PC-9 (cell line): ENCODE measurements at regions not wholly inside any gene's neighbourhood (a gene's known extent, or its start where the extent isn't known, plus 50 kb on each side); places are given as distances from the start of the nearest gene placed in this dataset.

Experiments used
- BruUV-seq: library from RNA; stranded (reverse); fragments of 400-500 nt; replicated peaks from 2 replicates; lab custom pipeline; 2021; lab: Mats Ljungman, UMichigan
- CTCF ChIA-PET: fragments of 300-600 bp; sonication (Branson Sonifier 250); formaldehyde crosslinking; loops from one replicate; lab custom pipeline; 2022; ENCODE audit warnings: antibody characterized with exemption; lab: Charles Lee
- POLR2A ChIA-PET: fragments of 300-600 bp; sonication (Branson Sonifier 250); formaldehyde crosslinking; loops from one replicate; lab custom pipeline; 2022; ENCODE audit warnings: antibody characterized with exemption; ENCODE audit not compliant: unreplicated experiment; lab: Charles Lee
- DNase-seq, 2 experiments: peaks; one replicate each; pipeline versions ENCODE4 v3.0.0 to v3.0.0-alpha.2; 2015 to 2022; ENCODE audit warnings: mixed read lengths in 1 of 2
- H2AFZ ChIP-seq: fragments of 200-600 bp; sonication (generic); 2 replicates; pipeline ENCODE4 v1.8.1; 2017; ENCODE audit warnings: antibody characterized with exemption
- H3F3A ChIP-seq: fragments of 200-600 bp; sonication (generic); 2 replicates; pipeline ENCODE4 v1.8.1; 2017; ENCODE audit warnings: antibody characterized with exemption, mild to moderate bottlenecking, low read depth; ENCODE audit not compliant: insufficient read depth
- H3K27ac ChIP-seq: fragments of 200-600 bp; sonication (generic); 2 replicates; pipeline ENCODE4 v1.6.1; 2016; ENCODE audit warnings: mixed run types
- H3K27me3 ChIP-seq: fragments of 200-600 bp; sonication (generic); 2 replicates; pipeline ENCODE4 v1.6.1; 2016; ENCODE audit warnings: low read depth, mixed run types; ENCODE audit not compliant: insufficient read depth
- H3K36me3 ChIP-seq: fragments of 200-600 bp; sonication (generic); 2 replicates; pipeline ENCODE4 v1.6.1; 2016; ENCODE audit warnings: low read depth, mixed run types
- H3K4me1 ChIP-seq: fragments of 200-600 bp; sonication (generic); replicated peaks from 2 replicates; pipeline ENCODE4 v1.6.1; 2016; ENCODE audit warnings: mixed run types; ENCODE audit not compliant: insufficient read depth
- H3K4me2 ChIP-seq: fragments of 200-600 bp; sonication (generic); 2 replicates; pipeline ENCODE4 v1.6.1; 2017; ENCODE audit warnings: mixed run types
- H3K4me3 ChIP-seq: fragments of 200-600 bp; sonication (generic); 2 replicates; pipeline ENCODE4 v1.6.1; 2016; ENCODE audit warnings: mixed run types
- H3K79me2 ChIP-seq: fragments of 200-600 bp; sonication (generic); 2 replicates; pipeline ENCODE4 v1.6.1; 2017; ENCODE audit warnings: low read depth, mixed run types
- H3K9me2 ChIP-seq: fragments of 200-600 bp; sonication (generic); 2 replicates; pipeline ENCODE4 v1.8.1; 2017; ENCODE audit warnings: mild to moderate bottlenecking; ENCODE audit not compliant: insufficient read depth
- H3K9me3 ChIP-seq: fragments of 200-600 bp; sonication (generic); 2 replicates; pipeline ENCODE4 v1.8.1; 2016; ENCODE audit warnings: low read depth; ENCODE audit not compliant: insufficient read depth
- H4K20me1 ChIP-seq: fragments of 200-600 bp; sonication (generic); 2 replicates; pipeline ENCODE4 v1.8.1; 2017; ENCODE audit not compliant: insufficient read depth
- EZH2 ChIP-seq: fragments of 200-600 bp; sonication (generic); IDR thresholded peaks from 2 replicates; pipeline ENCODE4 v1.8.0; 2017; ENCODE audit warnings: antibody characterized with exemption, low read depth
- intact Hi-C: fragments of 100-400 bp; cut with micrococcal nuclease; formaldehyde crosslinking; loops from one replicate; pipeline ENCODE4 v1.10.0; 2022; ENCODE audit not compliant: unreplicated experiment
- TF ChIP-seq, protein P1 (sequence below): fragments of 200-600 bp; sonication (generic); conservative IDR thresholded peaks from 2 replicates; pipeline ENCODE4 v1.6.1; 2017; ENCODE audit warnings: mixed run types, antibody characterized with exemption, mild to moderate bottlenecking, moderate library complexity

GRCh38 chr2:81148323-81148722 is 843.8 kb upstream of the LRRTM1 start:
- no peak overlapping the region for H3K4me3 ChIP-seq
- intact Hi-C loops, result no loop called here

GRCh38 chr2:81136296-81136695 is 831.7 kb upstream of the LRRTM1 start:
- DNase-seq, result no peak
- POLR2A ChIA-PET, result no interaction called here
- intact Hi-C loops, result no loop called here
- Histone ChIP-seq H3K9me3 (no peaks in the 10 kb centered on the region), H3K9me2 (no peaks in the 10 kb centered on the region), H3K4me3 (no peak overlapping the region), H4K20me1 (no peaks in the 10 kb centered on the region), H3K4me1 (no peaks in the 10 kb centered on the region), H3F3A (no peaks in the 10 kb centered on the region), H3K79me2 (no peaks in the 10 kb centered on the region), H3K36me3 (no peaks in the 10 kb centered on the region), H3K4me2 (no peak overlapping the region), H3K27me3 (no peaks in the 10 kb centered on the region), H3K27ac (no peak overlapping the region), H2AFZ (no peak overlapping the region)
- CTCF ChIA-PET, result interaction anchor here (0.6 kb wide), 1 partner anchor 1175 kb away, joined by 3 read pairs; no protein-coding TSS in a partner anchor
- TF ChIP-seq EZH2, result no peak
- TF ChIP-seq, protein P1, sequence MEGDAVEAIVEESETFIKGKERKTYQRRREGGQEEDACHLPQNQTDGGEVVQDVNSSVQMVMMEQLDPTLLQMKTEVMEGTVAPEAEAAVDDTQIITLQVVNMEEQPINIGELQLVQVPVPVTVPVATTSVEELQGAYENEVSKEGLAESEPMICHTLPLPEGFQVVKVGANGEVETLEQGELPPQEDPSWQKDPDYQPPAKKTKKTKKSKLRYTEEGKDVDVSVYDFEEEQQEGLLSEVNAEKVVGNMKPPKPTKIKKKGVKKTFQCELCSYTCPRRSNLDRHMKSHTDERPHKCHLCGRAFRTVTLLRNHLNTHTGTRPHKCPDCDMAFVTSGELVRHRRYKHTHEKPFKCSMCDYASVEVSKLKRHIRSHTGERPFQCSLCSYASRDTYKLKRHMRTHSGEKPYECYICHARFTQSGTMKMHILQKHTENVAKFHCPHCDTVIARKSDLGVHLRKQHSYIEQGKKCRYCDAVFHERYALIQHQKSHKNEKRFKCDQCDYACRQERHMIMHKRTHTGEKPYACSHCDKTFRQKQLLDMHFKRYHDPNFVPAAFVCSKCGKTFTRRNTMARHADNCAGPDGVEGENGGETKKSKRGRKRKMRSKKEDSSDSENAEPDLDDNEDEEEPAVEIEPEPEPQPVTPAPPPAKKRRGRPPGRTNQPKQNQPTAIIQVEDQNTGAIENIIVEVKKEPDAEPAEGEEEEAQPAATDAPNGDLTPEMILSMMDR, result no peak
- no TSS peak for BruUV-seq

More at GRCh38 chr2:81148323-81148722, 843.8 kb upstream of the LRRTM1 start:
- Histone ChIP-seq H3K27ac (no peak overlapping the region), H3K36me3 (no peaks in the 10 kb centered on the region), H3K79me2 (no peaks in the 10 kb centered on the region), H3K4me2 (no peak overlapping the region), H3F3A (no peaks in the 10 kb centered on the region), H3K4me1 (no peaks in the 10 kb centered on the region), H4K20me1 (no peaks in the 10 kb centered on the region), H3K9me2 (no peaks in the 10 kb centered on the region), H3K27me3 (no peaks in the 10 kb centered on the region), H2AFZ (no peak overlapping the region), H3K9me3 (no peaks in the 10 kb centered on the region)
- BruUV-seq, result no TSS peak
- no peak for TF ChIP-seq EZH2
- TF ChIP-seq, protein P1, result no peak
- POLR2A ChIA-PET, result no interaction called here
- DNase-seq, result no peak
- CTCF ChIA-PET, result no interaction called here

DNA sequence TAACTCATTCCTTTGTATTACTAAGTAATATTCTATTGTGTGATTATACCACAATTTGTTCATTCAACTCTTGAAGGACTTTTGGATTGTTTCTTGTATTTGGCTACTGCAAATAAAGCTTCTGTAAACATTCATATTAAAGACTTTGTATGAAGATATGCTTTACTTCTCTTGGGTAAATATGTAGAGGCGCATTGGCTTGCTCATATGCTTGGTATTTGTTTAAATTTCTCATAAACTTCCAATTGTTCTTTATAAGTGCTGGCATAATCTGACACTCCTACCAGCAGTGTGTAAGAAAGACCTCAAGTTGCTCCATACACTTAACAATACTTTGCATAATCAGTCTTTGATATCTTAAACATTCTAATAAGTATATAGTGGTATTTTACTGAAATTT is 792.8 kb upstream of the LRRTM1 start:
- Histone ChIP-seq H3K27ac (no peak overlapping the region), H3K79me2 (no peaks in the 10 kb centered on the region), H3K4me1 (no peaks in the 10 kb centered on the region), H4K20me1 (no peaks in the 10 kb centered on the region), H3K9me2 (no peaks in the 10 kb centered on the region), H3K4me3 (no peak overlapping the region), H3K9me3 (no peaks in the 10 kb centered on the region), H3K4me2 (no peak overlapping the region), H3K27me3 (no peaks in the 10 kb centered on the region), H3K36me3 (no peaks in the 10 kb centered on the region), H3F3A (no peaks in the 10 kb centered on the region), H2AFZ (no peak overlapping the region)
- ChIA-PET CTCF (no interaction called here), POLR2A (no interaction called here)
- BruUV-seq, result no TSS peak
- intact Hi-C loops, result no loop called here
- no peak for DNase-seq
- TF ChIP-seq, protein P1, result no peak
- TF ChIP-seq EZH2, result no peak
